NCI-H1694 treated with DMSO at 0.1 percent for 48 hours (cell line): ENCODE measurements at regions not wholly inside any gene's neighbourhood (a gene's known extent, or its start where the extent isn't known, plus 50 kb on each side); places are given as distances from the start of the nearest gene placed in this dataset.
"Not testable (repeated sequence)": the region's sequence is repeated elsewhere in the genome, so short reads cannot be mapped to it uniquely, and the experiment has no call there.

Source experiments
- DNase-seq: peaks from one replicate; lab custom pipeline; 2025; lab: John Stamatoyannopoulos, UW

GRCh38 chr5:2168601-2169429, 286.1 kb upstream of the IRX4 start:
- no peak for DNase-seq

GRCh38 chr5:2167671-2168070, 284.9 kb upstream of the IRX4 start:
- DNase-seq, result no peak

- no peak for DNase-seq
Observed at GRCh38 chr5:2166979-2167377, 284.3 kb upstream of the IRX4 start.

- DNase-seq, result no peak
Observed at GRCh38 chr5:2166306-2166978, 283.7 kb upstream of the IRX4 start.

GRCh38 chr5:2165615-2166305, 283.0 kb upstream of the IRX4 start:
- DNase-seq, result no peak

- DNase-seq, result no peak
Observed at GRCh38 chr5:2165203-2165602, 282.5 kb upstream of the IRX4 start.

GRCh38 chr5:2164586-2164985, 281.9 kb upstream of the IRX4 start:
- no peak for DNase-seq

GRCh38 chr5:2163940-2164490, 281.3 kb upstream of the IRX4 start:
- DNase-seq, result no peak

- DNase-seq, result no peak
Observed at GRCh38 chr5:2163060-2163856, 280.5 kb upstream of the IRX4 start.

GRCh38 chr5:2160811-2161210, 278.1 kb upstream of the IRX4 start:
- no peak for DNase-seq

GRCh38 chr5:2158767-2159166, 276.0 kb upstream of the IRX4 start:
- DNase-seq, result no peak

GRCh38 chr5:2158109-2158508, 275.4 kb upstream of the IRX4 start:
- DNase-seq, result no peak

GRCh38 chr5:2157372-2157771, 274.6 kb upstream of the IRX4 start:
- no peak for DNase-seq

GRCh38 chr5:2156358-2157059, 273.8 kb upstream of the IRX4 start:
- no peak for DNase-seq

GRCh38 chr5:2155556-2155955, 272.8 kb upstream of the IRX4 start:
- DNase-seq, result no peak

- DNase-seq, result no peak
Observed at GRCh38 chr5:2153802-2154201, 271.1 kb upstream of the IRX4 start.

- no peak for DNase-seq
Observed at GRCh38 chr5:2153350-2153749, 270.6 kb upstream of the IRX4 start.

GRCh38 chr5:2151301-2151888, 268.7 kb upstream of the IRX4 start:
- not testable (repeated sequence) for DNase-seq

- DNase-seq, result no peak
Observed at GRCh38 chr5:2149195-2149539, 266.4 kb upstream of the IRX4 start.

- DNase-seq, result no peak
Observed at GRCh38 chr5:2148312-2149194, 265.8 kb upstream of the IRX4 start.
